ENCODE measurements at regions not wholly inside any gene's neighbourhood (a gene's known extent, or its start where the extent isn't known, plus 50 kb on each side); places are given as distances from the start of the nearest gene placed in this dataset.
"Not testable (repeated sequence)": the region's sequence is repeated elsewhere in the genome, so short reads cannot be mapped to it uniquely, and the experiment has no call there.

- H3K27ac Mint-ChIP-seq, result no peak overlapping the region
- DNase-seq (no peak), ATAC-seq (ENCODE audit: low read depth) (no peak)
- ChIA-PET CTCF (no interaction called here), POLR2A (no interaction called here)
- H3K27me3 Mint-ChIP-seq, result no peaks in the 10 kb centered on the region
- no peaks in the 10 kb centered on the region for H3K9me3 Mint-ChIP-seq
- TF ChIP-seq CTCF (IDR thresholded peaks at IDR 0.05), result no peak
- no peaks in the 10 kb centered on the region for H3K36me3 Mint-ChIP-seq (ENCODE audit: low read depth)
- intact Hi-C loops (cut with micrococcal nuclease), result loop anchor here (1.0 kb wide), 1 partner anchor 41 kb away; no protein-coding TSS in a partner anchor
- H3K4me3 Mint-ChIP-seq, result no peak overlapping the region
- no peaks in the 10 kb centered on the region for H3K4me1 Mint-ChIP-seq
These were observed 69.4 kb upstream of the PIP4K2A start for GRCh38 chr10:22783807-22784206.

GRCh38 chr10:22780474-22780885 is 66.1 kb upstream of the PIP4K2A start:
- intact Hi-C loops (cut with micrococcal nuclease), result no loop called here
- ChIA-PET CTCF (no interaction called here), POLR2A (no interaction called here)
- Mint-ChIP-seq H3K4me1 (no peaks in the 10 kb centered on the region), H3K27ac (no peak overlapping the region), H3K4me3 (no peak overlapping the region), H3K9me3 (peaks cover 8% of the 10 kb centered on the region), H3K27me3 (no peaks in the 10 kb centered on the region), H3K36me3 (ENCODE audit: low read depth) (peaks cover 2% of the 10 kb centered on the region)
- TF ChIP-seq CTCF (IDR thresholded peaks at IDR 0.05), result no peak
- ATAC-seq (ENCODE audit: low read depth), result no peak
- no peak for DNase-seq

GRCh38 chr10:22779331-22780019 is 65.1 kb upstream of the PIP4K2A start:
- no peak for ATAC-seq (ENCODE audit: low read depth)

GRCh38 chr10:22774102-22774501 is 59.7 kb upstream of the PIP4K2A start:
- peaks cover 2% of the 10 kb centered on the region for H3K36me3 Mint-ChIP-seq (ENCODE audit: low read depth)
- TF ChIP-seq CTCF (IDR thresholded peaks at IDR 0.05), result no peak
- no peaks in the 10 kb centered on the region for H3K27me3 Mint-ChIP-seq
- ATAC-seq (ENCODE audit: low read depth) (no peak), DNase-seq (no peak)
- CTCF ChIA-PET, result no interaction called here
- H3K4me3 Mint-ChIP-seq, result no peak overlapping the region
- POLR2A ChIA-PET, result no interaction called here
- H3K27ac Mint-ChIP-seq, result no peak overlapping the region
- H3K4me1 Mint-ChIP-seq, result no peaks in the 10 kb centered on the region
- H3K9me3 Mint-ChIP-seq, result peaks cover 8% of the 10 kb centered on the region
- intact Hi-C loops (cut with micrococcal nuclease), result no loop called here

More at GRCh38 chr10:22779331-22780019, 65.1 kb upstream of the PIP4K2A start:
- Mint-ChIP-seq H3K4me1 (no peaks in the 10 kb centered on the region), H3K4me3 (no peak overlapping the region), H3K27ac (no peak overlapping the region), H3K27me3 (no peaks in the 10 kb centered on the region), H3K36me3 (ENCODE audit: low read depth) (peaks cover 2% of the 10 kb centered on the region), H3K9me3 (peaks cover 8% of the 10 kb centered on the region)
- intact Hi-C loops (cut with micrococcal nuclease), result no loop called here
- no peak for TF ChIP-seq CTCF (IDR thresholded peaks at IDR 0.05)
- ChIA-PET POLR2A (no interaction called here), CTCF (interaction anchor here (0.6 kb wide), 2 partner anchors 181 to 209 kb away, joined by 3 to 4 read pairs; no protein-coding TSS in a partner anchor)
- no peak for DNase-seq

- CTCF ChIA-PET; H3K27me3 Mint-ChIP-seq; H3K9me3 Mint-ChIP-seq; ATAC-seq (ENCODE audit: low read depth); H3K27ac Mint-ChIP-seq; H3K4me3 Mint-ChIP-seq; H3K36me3 Mint-ChIP-seq (ENCODE audit: low read depth); intact Hi-C loops (cut with micrococcal nuclease); DNase-seq: not testable (repeated sequence)
- H3K4me1 Mint-ChIP-seq, result peaks cover 16% of the 10 kb centered on the region
- POLR2A ChIA-PET, result interaction anchor here (0.6 kb wide), 1 partner anchor 389 kb away, joined by 10 read pairs; no protein-coding TSS in a partner anchor
These were observed 57.3 kb upstream of the PIP4K2A start for GRCh38 chr10:22771631-22772030.
